Hippocampal formation (tissue), 2 donors: ENCODE measurements at regions not wholly inside any gene's neighbourhood (a gene's known extent, or its start where the extent isn't known, plus 50 kb on each side); places are given as distances from the start of the nearest gene placed in this dataset.
"Not testable (repeated sequence)": the region's sequence is repeated elsewhere in the genome, so short reads cannot be mapped to it uniquely, and the experiment has no call there.

ENCODE experiments used
- DNase-seq, 2 donors: peaks; one replicate each; lab custom pipeline; 2025; lab: John Stamatoyannopoulos, UW

DNA sequence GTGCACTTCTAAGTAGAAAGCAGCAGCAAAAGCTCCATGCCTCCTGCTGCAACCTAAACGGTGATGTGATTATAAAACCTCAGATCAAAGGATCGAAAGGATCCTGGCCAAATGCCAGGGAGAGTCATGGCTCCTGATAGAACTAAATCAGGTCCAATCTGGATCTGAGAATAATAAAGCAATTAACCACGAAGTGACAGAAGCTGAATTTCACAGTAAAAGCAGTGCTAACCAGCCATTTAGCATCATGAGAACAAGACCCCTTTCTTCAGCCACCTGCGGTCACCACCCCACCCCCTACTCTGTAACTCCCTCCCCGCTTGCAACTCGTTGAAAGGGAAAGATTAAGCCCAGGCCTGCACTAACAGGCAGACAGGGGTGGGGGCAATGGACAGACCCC is 748.7 kb downstream of the BCL11A start:
- no peak for DNase-seq

DNA sequence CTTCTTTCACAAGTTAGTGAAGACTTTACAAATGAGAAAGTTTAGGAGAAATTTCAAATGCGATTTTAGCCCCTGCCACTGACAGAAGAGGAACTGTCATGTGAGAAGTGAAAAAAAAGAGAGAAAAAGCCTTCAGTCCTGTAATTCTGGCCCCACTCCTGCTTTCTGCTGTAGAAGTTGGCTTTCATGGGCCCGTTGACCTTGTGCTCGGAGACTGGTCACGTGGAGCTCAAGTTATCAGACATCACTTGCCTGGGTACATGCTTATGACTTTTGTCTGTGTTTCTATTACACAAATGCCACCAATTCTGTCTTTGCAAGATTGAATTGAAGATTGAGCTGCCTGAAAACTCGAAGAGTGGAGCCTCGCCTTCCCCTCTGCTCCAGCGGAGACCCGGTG is 749.9 kb downstream of the BCL11A start:
- DNase-seq, result no peak

DNA sequence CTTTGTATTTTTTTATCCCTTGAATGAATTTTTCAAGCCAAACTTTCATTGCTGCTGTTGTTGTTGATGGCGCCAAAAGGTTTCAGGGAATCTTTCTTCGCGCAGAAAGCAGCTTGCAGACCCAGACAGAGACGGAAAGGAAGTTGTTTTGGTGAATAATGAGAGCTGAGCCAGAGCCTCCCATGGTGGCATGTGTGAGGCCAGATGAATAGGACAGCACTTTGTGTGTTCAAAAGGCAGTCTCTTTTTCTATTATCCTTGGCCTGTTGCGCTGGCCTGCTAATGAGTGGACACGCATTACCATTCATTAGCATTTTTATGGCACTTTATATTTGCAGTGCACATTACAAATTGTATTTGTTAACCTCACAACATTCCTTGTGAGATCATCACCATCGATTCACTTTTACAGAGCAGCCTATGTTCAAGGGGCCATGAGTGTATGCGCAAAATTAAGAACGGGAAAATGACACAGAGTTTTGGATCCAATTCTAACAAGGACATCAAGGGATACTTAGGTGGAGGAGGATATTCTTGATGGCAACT is 754.7 kb downstream of the BCL11A start:
- no peak for DNase-seq

DNA sequence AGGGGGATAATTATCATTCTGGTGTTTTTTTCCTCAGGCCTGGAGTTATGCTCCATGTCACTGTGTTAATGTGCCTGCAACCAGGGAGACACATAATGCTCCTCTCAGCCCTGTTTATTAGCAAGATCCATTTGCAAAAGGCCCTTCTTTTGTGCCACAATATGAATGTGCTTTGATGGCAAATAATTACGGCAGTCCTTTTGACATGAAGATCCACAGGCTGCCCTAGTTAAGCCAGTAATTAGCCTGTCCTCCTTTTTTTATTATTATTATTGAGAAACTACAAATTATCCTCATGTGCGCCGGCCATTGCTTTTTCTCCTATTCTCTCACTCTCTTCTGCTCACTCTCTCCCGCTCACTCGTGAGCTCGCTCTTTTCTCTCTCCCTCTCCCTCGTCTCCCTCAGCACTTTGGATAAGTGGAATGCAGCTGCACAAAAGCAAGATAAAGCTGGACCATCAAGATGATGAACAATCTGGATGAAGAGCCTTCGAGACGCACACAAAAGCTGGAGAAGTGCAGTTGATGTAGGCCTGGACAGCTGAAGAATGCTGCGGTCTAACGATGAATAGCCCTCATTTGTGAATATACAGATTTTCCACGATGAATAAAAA is 762.3 kb downstream of the BCL11A start:
- no peak for DNase-seq

DNA sequence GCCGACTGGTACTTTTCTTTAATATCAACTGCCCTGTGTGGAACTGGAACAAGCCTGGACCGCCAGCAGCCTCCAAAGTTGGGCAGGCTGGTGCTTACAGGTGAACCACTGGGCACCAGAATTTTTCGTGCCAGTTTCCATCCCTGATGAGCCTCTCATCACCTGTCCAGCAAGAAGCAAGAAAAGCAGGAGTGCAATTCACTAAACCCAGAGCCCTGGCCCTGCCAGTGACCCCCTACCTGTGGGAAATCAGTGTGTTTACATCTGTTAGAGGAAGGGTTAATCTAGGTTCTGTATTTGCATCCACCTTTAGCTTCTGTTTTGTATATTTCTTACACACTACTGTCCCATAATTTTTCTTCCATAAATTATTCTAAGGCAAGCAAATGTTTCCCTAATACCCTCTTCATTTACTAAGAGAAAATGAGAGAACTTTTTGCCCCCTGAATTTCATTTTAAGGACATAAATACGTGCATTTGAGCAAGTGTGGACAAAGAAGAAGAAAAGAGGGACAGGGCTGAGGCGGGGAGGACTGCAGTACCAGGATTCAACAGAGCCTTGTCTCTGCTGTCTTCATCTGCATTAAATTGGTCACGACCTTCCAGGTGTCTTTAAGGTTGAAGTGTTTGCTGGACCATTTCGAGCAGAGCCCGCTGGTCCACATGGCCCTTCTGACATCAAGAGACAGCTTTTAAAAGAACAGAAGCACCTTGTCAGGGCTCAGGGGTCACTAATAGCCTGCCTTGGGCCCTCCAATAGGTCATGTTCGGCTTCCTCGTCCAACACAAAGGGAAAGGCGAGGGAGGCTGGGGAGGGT is 763.1 kb downstream of the BCL11A start:
- no peak for DNase-seq

DNA sequence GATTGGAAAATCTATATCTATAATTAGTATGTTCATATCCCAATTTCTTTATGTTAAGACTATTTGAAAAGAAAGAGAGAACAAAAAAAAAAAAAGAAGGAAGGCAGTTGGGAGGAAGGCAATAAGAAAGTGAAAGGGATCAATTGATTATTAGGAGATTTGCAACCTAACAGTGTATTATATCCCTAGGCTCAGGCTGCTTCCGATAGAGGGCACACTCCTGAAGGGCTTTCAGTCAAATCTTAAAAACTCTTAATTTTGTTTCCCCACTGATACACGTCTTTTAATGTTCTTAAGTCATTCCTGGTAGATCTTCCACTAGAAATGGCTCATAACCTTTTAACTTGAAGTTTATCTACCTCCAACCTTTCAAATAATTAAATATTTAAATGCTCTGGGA is 763.9 kb downstream of the BCL11A start:
- no peak for DNase-seq

DNA sequence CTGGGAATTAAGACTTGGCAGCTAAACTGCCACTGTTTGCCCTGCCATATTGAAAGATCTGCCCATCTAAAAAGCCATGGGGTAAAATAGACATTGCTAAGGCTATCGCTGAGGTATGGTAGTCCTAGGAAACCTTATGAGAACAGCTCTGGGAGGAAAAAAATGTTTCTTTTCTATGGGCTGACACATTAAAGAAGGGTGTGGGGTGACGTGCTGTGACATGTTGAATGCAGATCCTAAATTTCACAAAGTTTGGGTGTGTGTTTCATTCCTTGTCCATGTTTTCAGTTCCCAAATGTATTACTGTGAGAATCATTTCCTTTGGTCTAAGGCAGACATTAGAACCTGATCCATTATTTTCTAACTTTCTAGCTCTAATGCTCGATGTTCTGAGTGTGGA is 766.4 kb downstream of the BCL11A start:
- DNase-seq, result no peak

DNA sequence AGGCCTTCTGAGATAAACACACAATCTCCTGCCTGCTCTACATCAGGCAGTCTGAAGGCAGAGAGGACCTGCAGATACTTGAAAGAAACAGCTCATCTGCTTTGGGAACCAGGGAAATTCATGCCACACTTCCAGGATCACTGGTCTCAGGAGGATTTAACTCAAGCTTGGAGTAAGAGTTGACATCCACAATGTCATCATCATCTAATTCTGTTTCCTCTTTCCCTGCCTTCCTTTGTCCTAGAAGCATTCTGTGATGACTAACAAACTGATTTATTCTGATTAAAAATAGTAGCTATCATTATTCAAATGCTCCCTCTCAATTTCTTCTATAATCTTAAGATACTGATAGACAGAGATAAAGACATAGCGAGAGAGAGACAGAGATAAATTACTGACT is 766.8 kb downstream of the BCL11A start:
- DNase-seq, result no peak

DNA sequence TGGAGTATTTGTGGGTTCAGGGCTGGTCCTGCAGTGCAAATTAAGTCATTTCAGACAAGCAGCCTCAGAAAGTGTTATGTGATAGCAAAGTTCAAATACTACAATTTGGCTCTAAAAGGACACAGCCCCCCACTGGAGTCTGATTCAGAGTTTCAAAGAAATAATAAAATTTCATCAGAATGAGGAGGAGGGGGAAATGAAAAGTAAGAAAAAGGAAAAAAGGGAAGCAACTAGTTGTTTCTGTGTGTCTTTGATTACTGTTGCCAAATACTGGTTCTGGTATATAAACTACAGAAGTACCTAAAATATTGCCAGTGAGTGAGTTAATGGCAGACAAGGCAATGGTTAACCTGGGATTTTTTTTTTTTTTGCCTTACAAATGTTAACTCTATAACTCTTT is 773.9 kb downstream of the BCL11A start:
- no peak for DNase-seq

DNA sequence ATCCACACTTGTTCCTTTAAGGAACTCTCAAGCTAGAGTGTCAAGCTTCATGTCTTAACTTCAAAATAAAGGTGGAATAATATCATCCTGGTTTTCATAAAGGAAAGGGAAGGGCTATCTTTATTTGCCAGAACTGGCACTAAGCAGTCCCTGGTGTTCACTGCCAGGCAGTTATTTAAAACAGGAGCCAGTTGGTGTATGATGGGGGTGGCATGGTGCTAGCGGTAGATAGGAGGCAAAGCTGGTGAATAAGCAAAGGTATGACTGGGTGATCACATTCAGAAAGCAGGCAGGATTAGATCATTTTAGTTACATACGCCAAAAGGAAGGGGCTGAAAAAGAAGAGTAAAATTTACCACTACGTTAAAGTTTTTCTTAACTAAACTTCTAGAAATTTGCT is 776.3 kb downstream of the BCL11A start:
- no peak for DNase-seq

DNA sequence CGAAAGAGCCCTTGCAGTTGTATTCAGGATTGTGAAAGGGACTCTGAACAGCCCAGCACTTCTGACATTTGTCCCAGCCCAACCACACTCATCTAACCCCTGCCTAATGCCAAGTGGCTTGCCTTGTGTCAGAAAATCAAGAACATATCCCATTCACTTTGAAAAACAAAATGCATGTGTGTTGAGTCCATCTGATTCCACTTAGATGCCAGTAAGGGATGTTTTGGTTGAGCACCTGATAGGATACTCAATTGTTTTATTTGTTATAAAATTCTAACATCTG is 776.8 kb downstream of the BCL11A start:
- DNase-seq, result no peak

DNA sequence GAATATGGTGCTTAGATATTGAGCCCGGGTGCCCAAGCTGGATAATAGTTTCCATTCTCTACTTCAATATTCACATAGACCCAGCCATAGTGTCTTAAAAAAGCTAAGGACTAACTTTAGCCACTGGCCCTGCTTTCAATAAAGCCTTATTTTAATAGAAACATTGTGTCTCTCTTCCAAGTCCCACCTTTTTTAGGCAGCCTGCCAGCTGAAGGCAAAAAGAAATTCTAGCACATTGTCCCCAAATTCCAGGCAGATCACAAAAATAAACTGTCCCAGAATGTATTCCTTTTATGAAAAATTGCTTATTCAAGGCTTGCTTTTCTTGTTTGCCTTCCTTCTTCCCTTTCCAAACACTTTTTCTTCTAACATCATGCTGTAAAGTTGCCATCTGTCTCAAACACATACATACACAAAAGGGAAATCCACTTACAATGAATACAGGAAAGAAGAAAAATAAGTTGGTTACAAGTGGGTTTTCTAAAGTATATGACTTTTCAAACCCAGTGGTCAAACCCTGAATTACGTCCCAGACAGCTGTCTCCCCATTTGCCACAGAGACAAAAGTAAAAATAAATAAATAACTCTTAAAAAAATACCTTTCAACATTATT is 778.5 kb downstream of the BCL11A start:
- DNase-seq, result no peak

DNA sequence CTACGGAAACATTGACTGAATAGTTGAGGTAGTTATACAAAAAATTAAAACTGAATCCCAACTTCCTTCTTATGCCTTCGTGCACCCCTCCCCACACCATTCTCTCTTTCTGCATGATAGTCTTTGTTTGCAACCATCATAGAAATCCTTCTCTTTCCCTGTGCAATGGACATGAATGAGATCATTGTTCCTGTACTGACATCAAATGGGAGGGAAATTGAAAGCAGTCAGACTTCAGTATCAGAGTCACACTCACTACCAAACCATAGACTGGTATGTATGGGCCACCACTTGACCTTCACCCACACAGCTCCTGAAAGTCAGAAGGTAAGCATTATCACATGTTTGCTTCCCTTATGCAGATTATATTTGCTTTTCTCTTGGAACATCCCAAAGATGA is 782.8 kb downstream of the BCL11A start:
- peak in 1 of 2 donors; percentile 71 for DNase-seq

DNA sequence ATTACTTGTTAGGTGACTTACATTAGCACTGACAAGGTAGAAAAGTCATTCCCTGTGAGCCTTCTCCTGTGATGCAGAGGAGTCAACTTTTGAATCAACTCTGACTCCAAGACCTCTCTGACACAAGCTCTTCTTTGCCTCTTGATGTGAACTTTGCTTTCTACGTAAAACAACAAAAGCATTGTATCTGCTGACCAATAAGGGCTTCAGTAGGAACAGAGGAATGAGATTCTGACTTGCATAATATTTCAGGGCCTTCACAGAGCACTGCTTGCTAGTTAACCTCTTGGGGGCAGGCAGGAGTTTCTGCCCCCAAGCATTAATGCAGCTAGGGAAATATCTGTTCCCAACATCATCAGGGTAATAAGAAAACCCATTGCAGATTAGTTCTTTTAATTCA is 791.5 kb downstream of the BCL11A start:
- no peak for DNase-seq

DNA sequence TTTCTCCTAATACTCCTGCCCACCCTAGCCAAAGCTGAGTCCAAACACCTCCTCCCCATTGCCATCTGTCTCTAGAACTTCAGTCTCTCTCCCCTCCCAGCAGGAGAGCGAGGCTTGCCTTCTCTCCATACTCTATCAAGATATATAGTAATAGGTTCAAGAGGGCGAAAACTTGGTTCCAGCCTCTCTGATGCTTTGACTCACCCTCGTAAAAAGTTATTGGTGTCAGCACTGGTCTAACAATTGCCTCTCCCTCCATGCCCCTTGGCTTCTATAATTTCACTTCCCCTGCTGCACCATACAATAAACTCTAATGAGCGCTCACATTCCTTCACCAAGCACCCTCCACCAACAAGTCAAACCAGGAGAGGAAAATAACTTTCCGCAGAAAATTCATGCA is 797.3 kb downstream of the BCL11A start:
- DNase-seq, result no peak

DNA sequence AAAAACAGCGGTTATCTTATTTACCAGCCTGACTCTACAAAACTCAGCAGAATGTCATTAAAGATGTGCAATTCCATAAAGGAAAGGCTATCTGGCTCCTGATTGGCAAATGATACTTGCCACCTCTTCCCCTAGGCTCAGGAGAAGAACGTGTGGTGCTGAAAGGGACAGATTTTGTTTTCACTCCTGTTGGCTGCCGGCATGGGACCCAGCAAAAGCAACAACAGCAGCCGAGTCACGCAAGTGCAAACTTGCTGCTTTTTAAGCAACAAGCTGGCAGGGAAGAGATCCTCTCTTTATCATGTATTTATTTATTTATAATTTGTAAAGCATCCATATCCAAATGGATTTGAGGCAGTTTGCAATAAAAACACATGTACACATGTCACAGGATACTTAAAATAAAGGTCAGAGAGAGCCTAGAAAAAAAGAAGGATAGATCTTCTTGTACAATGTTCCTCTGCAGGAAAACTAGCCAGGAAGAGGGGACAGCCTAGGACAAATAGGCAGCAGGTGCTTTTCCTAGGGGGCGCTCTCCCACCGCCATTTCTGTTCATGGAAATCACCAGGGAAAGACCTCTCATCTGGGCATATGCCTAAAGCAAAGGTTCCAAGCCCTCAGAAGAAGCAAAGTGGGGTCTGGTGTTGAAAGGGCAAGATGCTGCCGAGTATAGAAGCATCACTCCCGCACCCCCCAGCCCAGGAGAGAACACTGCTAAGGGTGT is 799.3 kb downstream of the BCL11A start:
- no peak for DNase-seq

DNA sequence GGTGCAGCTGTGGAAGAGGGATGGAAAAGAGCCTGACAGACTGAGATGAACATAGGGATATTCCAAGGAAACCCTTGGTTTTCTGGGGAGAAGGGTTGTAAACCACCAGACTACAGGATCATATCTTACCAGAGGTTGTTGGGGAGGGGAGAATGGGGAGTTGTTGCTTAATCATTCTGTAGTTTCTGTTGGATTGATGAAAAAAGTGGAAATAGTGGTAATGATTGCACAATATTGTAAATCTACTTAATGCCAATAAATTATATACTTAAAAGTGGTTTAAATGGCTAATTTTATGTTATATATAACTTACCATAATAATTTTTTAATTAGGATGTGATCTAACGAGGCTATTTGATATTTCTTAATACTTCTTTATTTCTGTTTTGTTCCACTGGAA is 800.9 kb downstream of the BCL11A start:
- no peak for DNase-seq

DNA sequence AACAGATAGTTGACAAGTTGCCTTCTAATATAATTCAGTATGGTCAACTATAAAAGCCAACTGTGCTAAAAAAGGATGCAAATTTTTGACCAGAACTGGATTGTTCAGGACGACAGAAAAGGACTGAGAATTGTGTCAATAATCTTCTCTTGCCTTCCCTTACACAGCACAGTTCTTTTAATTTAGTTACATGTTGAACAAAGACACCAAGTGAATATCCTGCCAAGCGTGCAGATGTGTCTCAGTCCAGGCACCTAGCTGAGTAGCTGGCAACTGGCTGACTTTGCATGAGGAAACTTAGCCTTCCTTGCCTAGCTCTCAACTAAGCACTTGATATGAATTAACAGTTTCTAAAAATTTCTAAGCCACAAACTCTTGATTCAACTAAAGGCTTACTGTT is 801.4 kb downstream of the BCL11A start:
- no peak for DNase-seq

DNA sequence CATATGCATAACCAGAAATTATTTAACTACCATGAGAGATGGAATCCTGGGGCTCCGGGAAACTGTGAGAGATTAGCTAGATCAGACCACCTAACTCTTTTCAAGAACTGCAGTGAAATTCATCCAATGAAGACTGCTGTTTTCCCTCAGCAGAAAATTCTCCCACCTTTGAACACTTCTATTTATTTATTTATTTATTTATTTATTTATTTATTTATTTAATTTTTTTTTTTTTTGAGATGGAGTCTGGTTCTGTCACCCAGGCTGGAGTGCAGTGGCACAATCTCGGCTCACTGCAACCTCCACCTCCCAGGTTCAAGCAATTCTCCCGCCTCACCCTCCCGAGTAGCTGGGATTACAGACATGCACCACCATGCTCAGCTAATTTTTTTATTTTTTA is 802.2 kb downstream of the BCL11A start:
- not testable (repeated sequence) for DNase-seq

DNA sequence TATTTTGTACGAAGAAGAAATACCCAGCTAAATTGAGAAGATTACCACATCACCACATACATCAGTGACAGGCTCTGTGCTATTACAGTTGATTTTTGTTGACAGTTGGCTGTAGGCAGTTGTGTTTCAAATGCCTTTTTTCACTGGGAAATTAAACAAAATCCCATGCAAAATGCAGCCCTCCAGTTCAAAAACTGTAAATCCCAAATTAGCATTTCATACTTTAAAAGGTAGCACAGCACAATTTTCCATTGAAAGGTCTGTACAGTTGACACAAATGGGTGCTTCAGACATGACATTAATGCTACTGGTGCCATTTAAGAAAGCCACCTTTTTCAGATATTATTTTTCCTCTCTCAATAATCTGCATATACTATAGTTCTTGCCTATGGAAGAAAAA is 807.2 kb downstream of the BCL11A start:
- no peak for DNase-seq

DNA sequence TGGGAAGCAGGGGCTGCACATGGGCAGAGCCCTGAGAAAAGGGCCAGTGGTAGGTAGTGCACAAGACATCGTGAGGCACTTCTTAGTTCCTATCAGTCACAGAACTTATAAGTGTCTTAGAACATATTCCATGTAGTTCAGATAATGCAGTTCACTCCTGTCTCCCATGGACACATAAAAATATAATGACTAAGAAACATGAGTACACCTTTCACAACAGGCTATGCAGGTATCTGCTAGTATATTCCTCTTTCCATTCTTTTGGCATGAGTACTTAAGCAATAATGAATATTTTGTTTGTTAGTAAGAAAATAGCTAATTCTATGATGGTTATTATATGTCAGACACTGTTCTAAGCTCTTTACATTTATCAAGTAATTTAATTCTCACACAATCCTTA is 808.4 kb downstream of the BCL11A start:
- no peak for DNase-seq

DNA sequence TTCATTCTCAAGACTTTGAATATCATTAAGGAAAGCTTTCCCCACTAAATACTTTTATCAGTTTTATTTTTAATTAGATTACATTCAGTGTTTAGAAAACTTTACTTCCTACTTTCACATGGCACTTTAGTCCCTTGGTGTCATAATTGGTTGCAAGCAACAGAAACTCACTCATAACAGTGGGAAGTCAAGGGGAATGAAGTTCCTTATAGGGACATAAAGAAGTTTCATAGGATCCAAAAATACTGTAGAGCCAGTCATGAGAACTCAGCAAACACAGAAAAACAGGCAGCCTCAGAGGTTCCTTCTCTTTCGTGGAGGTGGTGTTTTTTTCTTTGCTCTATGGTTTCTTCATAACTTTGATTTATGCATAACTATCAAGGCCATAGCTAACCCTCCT is 809.0 kb downstream of the BCL11A start:
- no peak for DNase-seq

DNA sequence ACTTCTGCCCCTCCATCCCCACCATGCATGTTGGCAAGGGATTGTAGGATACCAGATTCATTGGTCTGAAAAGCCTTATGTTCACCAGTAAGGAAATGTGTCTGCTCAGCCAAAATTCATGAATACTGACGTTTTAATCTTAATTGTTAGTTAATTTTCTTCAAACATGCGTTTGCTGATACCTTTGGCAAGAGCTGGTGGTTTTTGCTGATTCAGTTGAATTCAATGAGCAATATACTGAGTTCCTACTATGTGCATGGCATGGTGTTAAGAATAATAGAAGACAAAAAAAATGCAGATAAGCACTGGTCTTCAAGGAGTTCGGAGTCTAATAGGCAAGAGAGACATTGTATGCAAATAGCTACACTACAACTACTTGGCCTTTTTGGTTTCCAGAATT is 811.6 kb downstream of the BCL11A start:
- no peak for DNase-seq
